ENCODE measurements at regions not wholly inside any gene's neighbourhood (a gene's known extent, or its start where the extent isn't known, plus 50 kb on each side); places are given as distances from the start of the nearest gene placed in this dataset.

DNA sequence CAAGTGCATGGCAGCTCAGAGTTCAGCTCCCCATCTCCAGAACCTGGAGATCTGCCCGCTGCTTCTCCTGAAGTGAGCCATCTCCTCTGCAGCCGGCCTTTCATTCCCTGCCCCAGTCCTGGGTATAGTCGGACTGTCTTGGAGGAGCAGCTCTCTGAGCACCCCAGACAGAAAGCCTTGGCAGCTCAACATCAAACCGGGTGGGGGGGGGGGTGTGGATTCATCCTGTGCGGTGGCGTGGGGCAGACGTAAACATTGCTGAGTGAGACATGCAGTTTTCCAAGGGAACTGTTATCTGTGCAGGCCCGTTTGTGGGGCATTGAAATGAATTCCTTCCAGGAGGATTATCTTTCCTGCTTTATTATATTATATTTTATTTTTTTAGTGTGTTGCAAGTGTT, 125.9 kb upstream of the MYCN start:
- TF ChIP-seq, protein P1, sequence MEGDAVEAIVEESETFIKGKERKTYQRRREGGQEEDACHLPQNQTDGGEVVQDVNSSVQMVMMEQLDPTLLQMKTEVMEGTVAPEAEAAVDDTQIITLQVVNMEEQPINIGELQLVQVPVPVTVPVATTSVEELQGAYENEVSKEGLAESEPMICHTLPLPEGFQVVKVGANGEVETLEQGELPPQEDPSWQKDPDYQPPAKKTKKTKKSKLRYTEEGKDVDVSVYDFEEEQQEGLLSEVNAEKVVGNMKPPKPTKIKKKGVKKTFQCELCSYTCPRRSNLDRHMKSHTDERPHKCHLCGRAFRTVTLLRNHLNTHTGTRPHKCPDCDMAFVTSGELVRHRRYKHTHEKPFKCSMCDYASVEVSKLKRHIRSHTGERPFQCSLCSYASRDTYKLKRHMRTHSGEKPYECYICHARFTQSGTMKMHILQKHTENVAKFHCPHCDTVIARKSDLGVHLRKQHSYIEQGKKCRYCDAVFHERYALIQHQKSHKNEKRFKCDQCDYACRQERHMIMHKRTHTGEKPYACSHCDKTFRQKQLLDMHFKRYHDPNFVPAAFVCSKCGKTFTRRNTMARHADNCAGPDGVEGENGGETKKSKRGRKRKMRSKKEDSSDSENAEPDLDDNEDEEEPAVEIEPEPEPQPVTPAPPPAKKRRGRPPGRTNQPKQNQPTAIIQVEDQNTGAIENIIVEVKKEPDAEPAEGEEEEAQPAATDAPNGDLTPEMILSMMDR (IDR thresholded peaks at IDR 0.05): no peak
- no peak for TF ChIP-seq POLR2A (IDR thresholded peaks at IDR 0.05)

All from body of pancreas (tissue), 4 donors.